SK-N-SH (cell line): ENCODE measurements at regions not wholly inside any gene's neighbourhood (a gene's known extent, or its start where the extent isn't known, plus 50 kb on each side); places are given as distances from the start of the nearest gene placed in this dataset.

Source experiments
- CTCF ChIP-seq: fragments of 200-600 bp; sonication (generic); IDR thresholded peaks from 2 replicates; pipeline ENCODE4 v1.6.1; 2017; ENCODE audit warnings: antibody characterized with exemption, mild to moderate bottlenecking, moderate library complexity
- EP300 ChIP-seq, 2 experiments: IDR thresholded peaks; 2 replicates each; pipeline versions ENCODE4 v1.4.0 to v1.6.1; 2012; ENCODE audit warnings: borderline replicate concordance in 1 of 2, low read depth in 1 of 2, low read length in 1 of 2
- JUND ChIP-seq: IDR thresholded peaks from 2 replicates; pipeline ENCODE4 v1.4.0; 2012
- MEF2A ChIP-seq: IDR thresholded peaks from 2 replicates; pipeline ENCODE4 v1.4.0; 2012; ENCODE audit warnings: low read depth, borderline replicate concordance
- RAD21 ChIP-seq: IDR thresholded peaks from 2 replicates; pipeline ENCODE4 v1.6.1; 2012; ENCODE audit warnings: mild to moderate bottlenecking, low read length
- RCOR1 ChIP-seq: fragments of 150-350 bp; IDR thresholded peaks from 2 replicates; pipeline ENCODE4 v1.6.1; 2017; ENCODE audit warnings: antibody characterized with exemption, low read length
- SIN3A ChIP-seq: IDR thresholded peaks from 2 replicates; pipeline ENCODE4 v1.6.1; 2012; ENCODE audit warnings: low read depth, mild to moderate bottlenecking, low read length, moderate library complexity, borderline replicate concordance
- SMC3 ChIP-seq: IDR thresholded peaks from 2 replicates; pipeline ENCODE4 v1.6.1; 2012; ENCODE audit warnings: low read depth, low read length, improper control_type of control experiment
- TAF1 ChIP-seq: IDR thresholded peaks from 2 replicates; pipeline ENCODE4 v1.6.1; 2012; ENCODE audit warnings: low read depth, mild to moderate bottlenecking, low read length, moderate library complexity, borderline replicate concordance
- YY1 ChIP-seq: IDR thresholded peaks from 2 replicates; pipeline ENCODE4 v1.4.0; 2012; ENCODE audit warnings: low read depth, mild to moderate bottlenecking
- ZBTB33 ChIP-seq: IDR thresholded peaks from 2 replicates; pipeline ENCODE4 v1.4.0; 2012; ENCODE audit warnings: low read depth, borderline replicate concordance

GRCh38 chr6:90715093-90715655 is 128.3 kb upstream of the MAP3K7 start:
- TF ChIP-seq CTCF (no peak), RCOR1 (no peak), EP300 (IDR thresholded peaks at IDR 0.05; ENCODE audit: borderline replicate concordance in 1 of 2, low read depth in 1 of 2, low read length in 1 of 2) (no peak), SMC3 (no peak), RAD21 (no peak), TAF1 (no peak), MEF2A (no peak), YY1 (no peak), SIN3A (no peak), JUND (no peak), ZBTB33 (no peak)
